NCI-H2029 treated with DMSO at 0.1 percent for 48 hours (cell line): ENCODE measurements at regions not wholly inside any gene's neighbourhood (a gene's known extent, or its start where the extent isn't known, plus 50 kb on each side); places are given as distances from the start of the nearest gene placed in this dataset.

Experiments used
- DNase-seq: peaks from one replicate; lab custom pipeline; 2025; lab: John Stamatoyannopoulos, UW

GRCh38 chr6:166009385-166010031, 158.1 kb downstream of the TBXT start:
- DNase-seq = no peak

GRCh38 chr6:166008441-166009369, 158.9 kb downstream of the TBXT start:
- DNase-seq = no peak

GRCh38 chr6:166007349-166008263, 160.0 kb downstream of the TBXT start:
- no peak for DNase-seq

GRCh38 chr6:166006900-166007301, 160.8 kb downstream of the TBXT start:
- DNase-seq = no peak

- DNase-seq = no peak
These were observed 161.4 kb downstream of the TBXT start for GRCh38 chr6:166005944-166006899.

GRCh38 chr6:166005401-166005943, 162.2 kb downstream of the TBXT start:
- no peak for DNase-seq

GRCh38 chr6:166004876-166005275, 162.8 kb downstream of the TBXT start:
- DNase-seq = no peak

GRCh38 chr6:166004471-166004870, 163.2 kb downstream of the TBXT start:
- DNase-seq = no peak

GRCh38 chr6:166003569-166003968, 164.1 kb downstream of the TBXT start:
- DNase-seq = no peak

- DNase-seq = no peak
These were observed 166.3 kb downstream of the TBXT start for GRCh38 chr6:166001359-166001758.

GRCh38 chr6:165999279-165999678, 168.4 kb downstream of the TBXT start:
- no peak for DNase-seq

- no peak for DNase-seq
These were observed 169.6 kb downstream of the TBXT start for GRCh38 chr6:165998072-165998471.

GRCh38 chr6:165991341-165991740, 176.3 kb downstream of the TBXT start:
- DNase-seq = no peak

GRCh38 chr6:165990216-165990615, 177.4 kb downstream of the TBXT start:
- DNase-seq = no peak

GRCh38 chr6:165988757-165989456, 178.7 kb downstream of the TBXT start:
- DNase-seq = no peak

- no peak for DNase-seq
These were observed 179.3 kb downstream of the TBXT start for GRCh38 chr6:165988302-165988756.

- no peak for DNase-seq
These were observed 180.0 kb downstream of the TBXT start for GRCh38 chr6:165987483-165988301.

GRCh38 chr6:165986914-165987482, 180.7 kb downstream of the TBXT start:
- DNase-seq = no peak
